ENCODE measurements at regions not wholly inside any gene's neighbourhood (a gene's known extent, or its start where the extent isn't known, plus 50 kb on each side); places are given as distances from the start of the nearest gene placed in this dataset. TPM values are rescaled to one million over a fixed set of nuclear protein-coding genes. Genes with fewer than 3 reads are reported as not detected.

DNA sequence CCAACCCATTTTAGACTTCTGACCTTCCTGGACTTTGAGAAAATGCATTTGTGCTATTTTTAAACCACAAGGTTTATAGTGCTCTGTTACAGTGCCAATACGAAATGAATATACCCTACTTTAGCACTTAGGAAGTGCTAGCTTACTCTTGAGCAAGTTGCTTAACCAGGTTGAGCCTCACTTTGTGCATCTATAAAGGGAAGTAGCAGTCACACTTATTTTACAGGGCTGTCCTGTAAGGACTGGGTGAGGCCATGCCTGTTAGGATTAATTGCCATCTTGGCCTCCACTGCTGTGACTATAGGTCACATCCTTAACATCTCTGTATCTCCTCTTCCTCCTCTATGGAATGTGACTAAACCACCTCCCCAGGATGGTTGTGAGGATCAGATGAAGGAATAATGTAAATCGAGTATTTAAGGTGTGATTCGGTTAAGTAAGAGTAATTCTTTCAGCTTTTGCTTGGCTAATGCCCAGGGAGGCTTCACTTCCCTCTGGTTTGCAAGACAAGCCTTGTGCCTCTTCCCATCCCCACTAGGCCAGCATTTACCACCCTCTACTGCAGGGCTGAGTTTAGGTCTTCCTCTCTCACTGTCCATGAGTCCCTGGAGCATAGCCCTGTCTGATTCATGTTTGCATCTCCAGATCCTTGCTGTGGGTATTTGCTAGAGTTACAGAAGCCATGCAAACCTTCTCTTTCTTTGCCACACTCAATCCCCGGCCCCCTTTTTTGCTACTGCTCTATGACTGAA lies 341.2 kb downstream of the ZNF521 start:
- H3K9me3 ChIP-seq (ENCODE audit: control insufficient read depth in 3 of 3, low read length in 3 of 3) = no peaks in the 10 kb centered on the region
- no peaks in the 10 kb centered on the region for H3K36me3 ChIP-seq (ENCODE audit: control insufficient read depth in 3 of 3, insufficient read depth in 3 of 3, low read length in 3 of 3)

More for the DNA sequence above, 341.2 kb downstream of the ZNF521 start:
- peaks cover 9 to 18% (median 11%) of the 10 kb centered on the region in 3 donors for H3K4me1 ChIP-seq (ENCODE audit: control insufficient read depth in 3 of 3, insufficient read depth in 3 of 3, low read length in 3 of 3)
- H3K27me3 ChIP-seq (ENCODE audit: control insufficient read depth in 3 of 3, insufficient read depth in 3 of 3, low read length in 3 of 3) = no peaks in the 10 kb centered on the region
- H3K27ac ChIP-seq (ENCODE audit: low read depth, low read length) = peak overlapping the region; percentile 44
- H3K9ac ChIP-seq (ENCODE audit: low read depth in 1 of 3, low read length in 3 of 3) = no peak overlapping the region
- no peak overlapping the region for H3K4me3 ChIP-seq (ENCODE audit: low read length in 3 of 3)

Small RNA genes in the stretch of these regions (small RNA-seq; reads per million reads assigned to genes)
- not detected for gene PPIAP57

All from skeletal muscle tissue (tissue), 4 donors.